Osteocyte (in vitro differentiated cells): ENCODE measurements at regions not wholly inside any gene's neighbourhood (a gene's known extent, or its start where the extent isn't known, plus 50 kb on each side); places are given as distances from the start of the nearest gene placed in this dataset.

ENCODE experiments used
- DNase-seq: peaks from one replicate; pipeline ENCODE4 v3.0.0; 2021; ENCODE audit warnings: mixed read lengths; ENCODE audit not compliant: unreplicated experiment; ENCODE audit errors: extremely low spot score
- H3K27ac Mint-ChIP-seq: one replicate; pipeline ENCODE4 v1.8.0; 2021; ENCODE audit warnings: mild to moderate bottlenecking, mixed read lengths; ENCODE audit not compliant: unreplicated experiment
- H3K27me3 Mint-ChIP-seq: one replicate; pipeline ENCODE4 v1.8.0; 2021; ENCODE audit warnings: mixed read lengths; ENCODE audit not compliant: unreplicated experiment
- H3K36me3 Mint-ChIP-seq: one replicate; pipeline ENCODE4 v1.8.0; 2021; ENCODE audit warnings: mixed read lengths; ENCODE audit not compliant: unreplicated experiment
- H3K4me1 Mint-ChIP-seq: one replicate; pipeline ENCODE4 v1.8.0; 2021; ENCODE audit warnings: mixed read lengths; ENCODE audit not compliant: unreplicated experiment
- H3K4me3 Mint-ChIP-seq: one replicate; pipeline ENCODE4 v1.8.0; 2021; ENCODE audit warnings: mild to moderate bottlenecking, moderate library complexity, mixed read lengths; ENCODE audit not compliant: unreplicated experiment
- H3K9me3 Mint-ChIP-seq: one replicate; pipeline ENCODE4 v1.8.0; 2021; ENCODE audit warnings: mixed read lengths; ENCODE audit not compliant: unreplicated experiment
- CTCF ChIP-seq: fragments of 200-600 bp; sonication (generic); IDR thresholded peaks from 2 replicates; pipeline ENCODE4 v1.5.0; 2021; ENCODE audit warnings: antibody characterized with exemption, mild to moderate bottlenecking, moderate library complexity

- Mint-ChIP-seq H3K36me3 (peaks cover 3% of the 10 kb centered on the region), H3K4me3 (no peak overlapping the region), H3K4me1 (peaks cover 27% of the 10 kb centered on the region), H3K27me3 (no peaks in the 10 kb centered on the region), H3K27ac (peak overlapping the region; percentile 76), H3K9me3 (no peaks in the 10 kb centered on the region)
- TF ChIP-seq CTCF: no peak
- DNase-seq: no peak
These were observed 98.3 kb downstream of the MEX3B start for GRCh38 chr15:81947548-81947947.

- no peak overlapping the region for H3K4me3 Mint-ChIP-seq
- H3K9me3 Mint-ChIP-seq: no peaks in the 10 kb centered on the region
- peaks cover 31% of the 10 kb centered on the region for H3K4me1 Mint-ChIP-seq
- peaks cover 7% of the 10 kb centered on the region for H3K36me3 Mint-ChIP-seq
- no peaks in the 10 kb centered on the region for H3K27me3 Mint-ChIP-seq
- no peak for DNase-seq
- TF ChIP-seq CTCF: no peak
- no peak overlapping the region for H3K27ac Mint-ChIP-seq
These were observed 100.7 kb downstream of the MEX3B start for GRCh38 chr15:81945014-81945615.

GRCh38 chr15:81942655-81943195, 103.1 kb downstream of the MEX3B start:
- Mint-ChIP-seq H3K4me3 (no peak overlapping the region), H3K36me3 (peaks cover 10% of the 10 kb centered on the region), H3K4me1 (peaks cover 28% of the 10 kb centered on the region), H3K9me3 (no peaks in the 10 kb centered on the region), H3K27ac (no peak overlapping the region), H3K27me3 (no peaks in the 10 kb centered on the region)
- no peak for DNase-seq
- no peak for TF ChIP-seq CTCF

- TF ChIP-seq CTCF: no peak
- Mint-ChIP-seq H3K9me3 (no peaks in the 10 kb centered on the region), H3K4me3 (no peak overlapping the region), H3K36me3 (peaks cover 10% of the 10 kb centered on the region), H3K27me3 (no peaks in the 10 kb centered on the region), H3K4me1 (peaks cover 23% of the 10 kb centered on the region), H3K27ac (no peak overlapping the region)
- no peak for DNase-seq
These were observed 103.7 kb downstream of the MEX3B start for GRCh38 chr15:81942157-81942556.

GRCh38 chr15:81941479-81941878, 104.3 kb downstream of the MEX3B start:
- Mint-ChIP-seq H3K4me1 (peaks cover 19% of the 10 kb centered on the region), H3K27me3 (no peaks in the 10 kb centered on the region), H3K9me3 (no peaks in the 10 kb centered on the region), H3K4me3 (no peak overlapping the region), H3K36me3 (peaks cover 10% of the 10 kb centered on the region), H3K27ac (no peak overlapping the region)
- DNase-seq: no peak
- no peak for TF ChIP-seq CTCF
